ENCODE measurements at regions not wholly inside any gene's neighbourhood (a gene's known extent, or its start where the extent isn't known, plus 50 kb on each side); places are given as distances from the start of the nearest gene placed in this dataset.

GRCh38 chr3:86333636-86334035 is 657.3 kb downstream of the VGLL3 start:
- ChIA-PET POLR2A (ENCODE audit: unreplicated experiment) (no interaction called here), CTCF (no interaction called here)
- Histone ChIP-seq H3K4me3 (ENCODE audit: low read length) (no peak overlapping the region), H3K9ac (ENCODE audit: low read length) (no peak overlapping the region), H4K20me1 (ENCODE audit: low read length) (no peaks in the 10 kb centered on the region), H3K36me3 (ENCODE audit: low read depth, low read length) (no peaks in the 10 kb centered on the region), H3K9me3 (ENCODE audit: low read length) (no peaks in the 10 kb centered on the region), H3K4me1 (ENCODE audit: insufficient read depth, low read length) (no peaks in the 10 kb centered on the region), H3F3A (ENCODE audit: low read length, unreplicated experiment) (no peaks in the 10 kb centered on the region), H3K27ac (ENCODE audit: low read length) (no peak overlapping the region), H3K27me3 (ENCODE audit: low read length) (peaks cover 3% of the 10 kb centered on the region; the same call in 1 of the 2 replicates), H3K4me2 (ENCODE audit: low read length) (no peak overlapping the region), H2AFZ (ENCODE audit: low read length) (no peak overlapping the region), H3K9me2 (replicated peaks; ENCODE audit: low read length) (no peaks in the 10 kb centered on the region), H3K79me2 (ENCODE audit: low read length) (no peaks in the 10 kb centered on the region)
- intact Hi-C loops (cut with micrococcal nuclease) = no loop called here
- no peak for DNase-seq
- ATAC-seq = no peak
- no peak for TF ChIP-seq EZH2phosphoT487 (IDR thresholded peaks at IDR 0.05; ENCODE audit: borderline replicate concordance, low read length)
- no peak for TF ChIP-seq CTCF (conservative IDR thresholded peaks at IDR 0.05; ENCODE audit: low read depth, low read length)
- TF ChIP-seq EZH2 (IDR thresholded peaks at IDR 0.05; ENCODE audit: low read length, unreplicated experiment) = no peak
- BruUV-seq (replicated peaks) = no TSS peak

GRCh38 chr3:86303935-86304334 is 687.0 kb downstream of the VGLL3 start:
- Histone ChIP-seq H3K4me3 (ENCODE audit: low read length) (no peak overlapping the region), H3K27me3 (ENCODE audit: low read length) (no peaks in the 10 kb centered on the region), H3K27ac (ENCODE audit: low read length) (no peak overlapping the region), H3K9ac (ENCODE audit: low read length) (no peak overlapping the region), H3K79me2 (ENCODE audit: low read length) (no peaks in the 10 kb centered on the region), H3K9me2 (replicated peaks; ENCODE audit: low read length) (no peaks in the 10 kb centered on the region), H4K20me1 (ENCODE audit: low read length) (no peaks in the 10 kb centered on the region), H3K9me3 (ENCODE audit: low read length) (no peaks in the 10 kb centered on the region), H3K4me2 (ENCODE audit: low read length) (no peak overlapping the region), H2AFZ (ENCODE audit: low read length) (no peak overlapping the region), H3K36me3 (ENCODE audit: low read depth, low read length) (no peaks in the 10 kb centered on the region), H3K4me1 (ENCODE audit: insufficient read depth, low read length) (no peaks in the 10 kb centered on the region), H3F3A (ENCODE audit: low read length, unreplicated experiment) (no peaks in the 10 kb centered on the region)
- TF ChIP-seq EZH2 (IDR thresholded peaks at IDR 0.05; ENCODE audit: low read length, unreplicated experiment) = no peak
- ATAC-seq = no peak
- ChIA-PET CTCF (no interaction called here), POLR2A (ENCODE audit: unreplicated experiment) (no interaction called here)
- intact Hi-C loops (cut with micrococcal nuclease) = no loop called here
- BruUV-seq (replicated peaks) = no TSS peak
- no peak for DNase-seq

- BruUV-seq (replicated peaks) = no TSS peak
- DNase-seq (no peak), ATAC-seq (no peak)
- Histone ChIP-seq H2AFZ (ENCODE audit: low read length) (no peak overlapping the region), H4K20me1 (ENCODE audit: low read length) (no peaks in the 10 kb centered on the region), H3K27ac (ENCODE audit: low read length) (no peak overlapping the region), H3K9me2 (replicated peaks; ENCODE audit: low read length) (no peaks in the 10 kb centered on the region), H3K36me3 (ENCODE audit: low read depth, low read length) (no peaks in the 10 kb centered on the region), H3K9ac (ENCODE audit: low read length) (no peak overlapping the region), H3K4me3 (ENCODE audit: low read length) (no peak overlapping the region), H3F3A (ENCODE audit: low read length, unreplicated experiment) (no peaks in the 10 kb centered on the region), H3K4me1 (ENCODE audit: insufficient read depth, low read length) (no peaks in the 10 kb centered on the region), H3K9me3 (ENCODE audit: low read length) (no peaks in the 10 kb centered on the region), H3K79me2 (ENCODE audit: low read length) (no peaks in the 10 kb centered on the region), H3K4me2 (ENCODE audit: low read length) (no peak overlapping the region), H3K27me3 (ENCODE audit: low read length) (peaks cover 5% of the 10 kb centered on the region; the same call in 1 of the 2 replicates)
- TF ChIP-seq EZH2phosphoT487 (IDR thresholded peaks at IDR 0.05; ENCODE audit: borderline replicate concordance, low read length) (no peak), CTCF (conservative IDR thresholded peaks at IDR 0.05; ENCODE audit: low read depth, low read length) (no peak), EZH2 (IDR thresholded peaks at IDR 0.05; ENCODE audit: low read length, unreplicated experiment) (no peak)
- intact Hi-C loops (cut with micrococcal nuclease) = no loop called here
- CTCF ChIA-PET = no interaction called here
- POLR2A ChIA-PET (ENCODE audit: unreplicated experiment) = no interaction called here
Observed at GRCh38 chr3:86282106-86282787, 708.7 kb downstream of the VGLL3 start.
